ENCODE measurements at regions not wholly inside any gene's neighbourhood (a gene's known extent, or its start where the extent isn't known, plus 50 kb on each side); places are given as distances from the start of the nearest gene placed in this dataset.
A peak's percentile ranks its signal among the peaks of the same experiment; 100 is the strongest.
"Not testable (repeated sequence)": the region's sequence is repeated elsewhere in the genome, so short reads cannot be mapped to it uniquely, and the experiment has no call there.

DNA sequence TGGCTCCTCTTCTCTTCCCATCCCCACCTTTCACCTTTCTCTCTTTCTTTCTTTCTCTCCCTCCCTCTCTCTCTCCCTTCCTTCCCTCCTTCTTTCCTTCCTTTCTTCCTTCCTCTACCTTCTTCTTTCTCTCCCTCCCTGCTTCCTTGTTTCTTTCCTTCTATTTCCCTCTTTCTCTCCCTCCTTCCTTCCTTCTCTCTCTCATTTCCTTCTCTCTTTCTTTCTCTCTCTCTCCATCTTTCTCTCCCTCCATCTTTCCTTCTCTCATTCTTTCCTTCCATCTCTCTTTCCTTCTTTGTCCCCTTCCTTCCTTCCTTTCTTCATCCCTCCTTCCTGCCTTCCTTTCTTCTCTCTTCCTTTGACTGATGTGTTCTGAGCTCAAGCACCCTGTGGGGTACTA is 1467.0 kb upstream of the DEFB115 start:
- peaks cover 2% of the 10 kb centered on the region for H3K36me3 Mint-ChIP-seq

DNA sequence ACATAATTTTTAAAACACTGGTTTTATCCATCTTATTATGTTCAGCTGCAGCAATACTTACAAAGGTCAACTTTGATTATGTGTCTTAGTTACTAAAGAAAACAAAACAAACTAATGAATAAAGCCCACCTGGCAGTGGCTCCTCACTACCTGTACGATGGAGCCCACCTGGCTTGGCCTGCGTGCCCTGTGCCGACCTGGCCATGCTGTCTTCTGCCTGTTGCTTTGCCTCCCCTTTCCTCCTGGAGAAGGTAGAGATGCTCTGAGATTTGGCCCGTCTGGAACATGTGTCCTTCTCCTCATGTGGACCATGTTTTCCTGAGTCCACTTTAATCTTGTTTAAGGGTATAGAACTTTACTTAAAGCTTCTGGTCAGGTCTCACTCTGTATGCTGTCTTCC is 1426.0 kb upstream of the DEFB115 start:
- DNase-seq; H3K9me3 Mint-ChIP-seq (ENCODE audit: low read depth); H3K4me1 Mint-ChIP-seq; H3K27me3 Mint-ChIP-seq; CTCF ChIA-PET; H3K27ac Mint-ChIP-seq; H3K36me3 Mint-ChIP-seq; ATAC-seq; H3K4me3 Mint-ChIP-seq: not testable (repeated sequence)

More for the DNA sequence above, 1467.0 kb upstream of the DEFB115 start:
- H3K9me3 Mint-ChIP-seq (ENCODE audit: low read depth) = peaks cover 19% of the 10 kb centered on the region
- no peaks in the 10 kb centered on the region for H3K27me3 Mint-ChIP-seq
- peaks cover 11% of the 10 kb centered on the region for H3K4me1 Mint-ChIP-seq
- no peak overlapping the region for H3K27ac Mint-ChIP-seq
- ATAC-seq (no peak), DNase-seq (no peak)
- H3K4me3 Mint-ChIP-seq = no peak overlapping the region
- CTCF ChIA-PET = no interaction called here

DNA sequence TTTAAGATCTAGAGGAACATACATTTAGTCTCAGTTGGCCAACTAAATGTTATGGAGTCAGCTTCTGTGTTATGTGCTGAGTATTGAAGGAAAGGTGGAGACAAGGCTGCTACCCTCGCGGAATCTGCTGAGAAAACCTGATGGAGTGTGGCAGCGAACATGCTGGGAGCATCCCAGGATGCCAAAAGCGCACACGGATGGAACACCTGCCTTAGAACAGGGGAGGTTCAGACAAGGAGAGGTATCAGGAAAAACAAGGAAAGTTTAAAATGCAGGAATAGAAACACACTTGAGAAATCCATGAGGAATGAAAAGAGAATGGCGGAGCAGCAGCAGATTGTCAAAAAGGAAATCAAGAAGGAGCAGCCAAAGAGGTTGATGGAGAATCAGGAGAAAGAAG is 1389.5 kb upstream of the DEFB115 start:
- H3K4me1 Mint-ChIP-seq, H3K4me3 Mint-ChIP-seq, H3K27ac Mint-ChIP-seq, H3K27me3 Mint-ChIP-seq, ATAC-seq, CTCF ChIA-PET, DNase-seq, H3K36me3 Mint-ChIP-seq: not testable (repeated sequence)
- H3K9me3 Mint-ChIP-seq (ENCODE audit: low read depth) = peaks cover 12% of the 10 kb centered on the region

DNA sequence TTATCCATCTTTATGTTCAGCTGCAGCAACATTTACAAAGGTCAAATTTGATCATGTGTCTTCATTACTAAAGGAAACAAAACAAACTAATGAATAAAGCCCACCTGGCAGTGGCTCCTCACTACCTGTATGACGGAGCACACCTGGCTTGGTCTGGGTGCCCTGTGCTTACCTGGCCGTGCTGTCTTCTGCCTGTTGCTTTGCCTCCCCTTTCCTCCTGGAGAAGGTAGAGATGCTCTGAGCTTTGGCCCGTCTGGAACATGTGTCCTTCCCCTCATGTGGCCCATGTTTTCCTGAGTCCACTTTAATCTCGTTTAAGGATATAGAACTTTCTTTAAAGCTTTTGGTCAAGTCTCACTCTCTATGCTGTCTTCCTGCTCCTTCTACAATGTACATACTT is 1388.8 kb upstream of the DEFB115 start:
- H3K27me3 Mint-ChIP-seq, CTCF ChIA-PET, ATAC-seq, H3K4me1 Mint-ChIP-seq, DNase-seq, H3K27ac Mint-ChIP-seq, H3K4me3 Mint-ChIP-seq, H3K36me3 Mint-ChIP-seq: not testable (repeated sequence)
- H3K9me3 Mint-ChIP-seq (ENCODE audit: low read depth) = peaks cover 12% of the 10 kb centered on the region

DNA sequence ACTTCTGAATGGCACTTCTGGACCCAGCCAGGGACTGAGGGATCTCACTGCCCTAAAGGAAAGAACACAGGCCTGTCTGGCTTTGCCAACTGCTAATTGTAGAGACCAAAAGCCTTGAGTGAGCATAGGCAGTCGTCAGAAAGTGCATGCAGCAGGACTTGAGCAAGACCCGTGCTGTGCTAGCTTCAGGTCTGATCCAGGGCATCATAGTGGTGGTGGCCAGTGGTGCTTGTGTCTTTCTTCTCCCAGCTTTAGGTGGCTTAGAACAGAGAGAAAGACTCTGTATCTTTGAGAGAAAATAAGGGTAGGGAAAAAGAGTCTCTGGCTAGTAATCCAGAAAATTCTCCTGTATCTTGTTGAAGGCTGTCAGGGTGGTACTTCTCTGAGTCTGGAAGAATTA is 1385.6 kb upstream of the DEFB115 start:
- DNase-seq, H3K27ac Mint-ChIP-seq, ATAC-seq, H3K27me3 Mint-ChIP-seq, H3K36me3 Mint-ChIP-seq, CTCF ChIA-PET, H3K4me1 Mint-ChIP-seq, H3K4me3 Mint-ChIP-seq: not testable (repeated sequence)
- peaks cover 15% of the 10 kb centered on the region for H3K9me3 Mint-ChIP-seq (ENCODE audit: low read depth)

DNA sequence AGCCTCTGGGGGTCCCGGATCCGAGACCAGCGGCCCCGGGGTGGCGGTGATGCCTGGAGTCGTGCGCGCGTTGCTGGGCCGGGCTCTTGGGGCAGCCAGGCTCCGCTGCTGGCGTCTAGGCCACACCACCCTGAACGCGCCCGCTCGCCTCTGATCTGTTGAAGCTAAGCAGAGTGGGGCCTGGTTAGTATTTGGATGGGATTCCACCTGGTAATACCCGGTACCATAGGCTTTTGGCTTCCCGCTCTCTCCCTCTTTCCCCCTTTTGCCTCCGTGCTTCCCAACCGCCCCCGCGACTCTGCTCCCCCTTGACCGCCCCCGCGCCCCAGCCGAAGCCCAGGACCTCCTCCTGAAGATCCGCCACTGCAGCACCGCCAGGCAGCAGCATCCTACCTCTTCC is 1383.5 kb upstream of the DEFB115 start:
- CTCF ChIA-PET = no interaction called here
- peak; percentile 57 for DNase-seq
- ATAC-seq = no peak

DNA sequence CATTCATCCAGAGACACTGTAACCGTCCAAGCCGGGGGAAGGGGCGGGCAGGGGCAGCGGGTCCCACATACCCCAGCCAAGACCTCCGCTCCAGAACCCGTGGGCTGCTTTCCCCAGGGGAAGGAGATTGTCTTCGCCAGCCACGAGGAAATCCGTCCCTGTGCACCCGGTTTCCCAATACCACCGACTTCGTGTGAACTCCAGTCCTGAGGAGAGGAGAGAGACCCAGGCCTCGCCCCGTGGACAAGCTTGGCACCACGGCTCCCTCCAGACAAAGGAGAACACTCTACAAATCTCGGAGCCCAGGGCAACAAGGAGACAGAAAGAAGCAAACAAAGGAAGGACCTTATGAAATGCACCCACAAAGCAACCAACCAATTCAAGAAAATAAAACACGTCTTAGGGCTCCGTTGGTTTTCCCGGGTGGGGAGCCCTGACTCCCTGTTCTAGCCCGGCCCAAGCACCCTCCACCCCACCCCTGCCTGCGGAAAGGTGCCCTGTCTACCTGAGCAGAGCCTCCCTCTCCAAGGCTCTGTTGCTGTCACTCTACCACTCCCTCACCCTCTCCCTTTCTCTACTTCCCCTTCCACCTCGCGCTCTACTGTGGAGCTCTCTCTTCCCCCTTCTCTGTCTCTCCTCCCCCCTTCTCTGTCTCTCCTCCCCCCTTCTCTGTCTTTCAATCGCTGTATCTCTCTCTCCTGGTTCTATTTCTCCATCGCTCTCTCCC is 1382.8 kb upstream of the DEFB115 start:
- H3K4me3 Mint-ChIP-seq = no peak overlapping the region
- no peaks in the 10 kb centered on the region for H3K4me1 Mint-ChIP-seq
- ATAC-seq (no peak), DNase-seq (no peak)
- peaks cover 18% of the 10 kb centered on the region for H3K9me3 Mint-ChIP-seq (ENCODE audit: low read depth)
- H3K36me3 Mint-ChIP-seq = peaks cover 6% of the 10 kb centered on the region
- CTCF ChIA-PET = no interaction called here
- no peak overlapping the region for H3K27ac Mint-ChIP-seq
- no peaks in the 10 kb centered on the region for H3K27me3 Mint-ChIP-seq

More for the DNA sequence above, 1383.5 kb upstream of the DEFB115 start:
- peaks cover 22% of the 10 kb centered on the region for H3K9me3 Mint-ChIP-seq (ENCODE audit: low read depth)
- H3K27ac Mint-ChIP-seq = no peak overlapping the region
- no peak overlapping the region for H3K4me3 Mint-ChIP-seq
- H3K27me3 Mint-ChIP-seq = no peaks in the 10 kb centered on the region
- H3K4me1 Mint-ChIP-seq = no peaks in the 10 kb centered on the region
- H3K36me3 Mint-ChIP-seq = peaks cover 6% of the 10 kb centered on the region

DNA sequence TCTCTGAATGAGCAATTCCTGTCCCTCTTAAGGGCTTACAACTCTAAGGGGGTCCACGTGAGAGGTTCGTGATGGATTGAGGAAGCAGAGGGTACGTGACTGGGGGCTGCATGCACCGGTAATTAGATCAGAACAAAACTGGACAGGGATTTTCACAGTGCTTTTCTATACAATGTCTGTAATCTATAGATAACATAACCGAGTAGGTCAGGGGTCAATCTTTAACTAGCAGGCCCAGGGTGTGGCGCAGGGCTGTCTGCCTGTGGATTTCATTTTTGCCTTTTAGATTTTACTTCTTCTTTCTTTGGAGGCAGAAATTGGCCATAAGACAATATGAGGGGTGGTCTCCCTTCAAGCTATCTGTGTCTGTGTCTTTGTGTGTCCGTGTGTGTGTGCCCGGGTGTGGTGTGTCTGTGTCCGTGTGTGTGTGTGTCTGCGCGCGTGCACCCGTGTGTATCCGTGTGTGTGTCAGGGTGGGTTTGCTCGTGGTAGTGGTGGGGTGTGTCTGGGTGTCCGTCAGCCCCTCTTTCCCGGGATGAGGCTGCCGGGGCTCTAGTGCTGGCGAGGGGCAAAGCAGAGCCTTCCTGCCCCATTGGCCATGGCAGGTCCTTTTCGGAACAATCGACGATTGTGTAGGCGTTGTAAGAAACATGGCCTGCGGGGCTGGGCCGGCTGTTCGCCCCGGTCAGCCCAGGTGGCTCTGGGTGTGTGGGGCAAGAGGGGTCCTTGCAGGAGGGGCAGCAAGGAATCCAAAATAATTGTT is 1382.0 kb upstream of the DEFB115 start:
- ATAC-seq, H3K4me1 Mint-ChIP-seq, DNase-seq, CTCF ChIA-PET, H3K36me3 Mint-ChIP-seq, H3K4me3 Mint-ChIP-seq, H3K27ac Mint-ChIP-seq, H3K27me3 Mint-ChIP-seq: not testable (repeated sequence)
- peaks cover 18% of the 10 kb centered on the region for H3K9me3 Mint-ChIP-seq (ENCODE audit: low read depth)

DNA sequence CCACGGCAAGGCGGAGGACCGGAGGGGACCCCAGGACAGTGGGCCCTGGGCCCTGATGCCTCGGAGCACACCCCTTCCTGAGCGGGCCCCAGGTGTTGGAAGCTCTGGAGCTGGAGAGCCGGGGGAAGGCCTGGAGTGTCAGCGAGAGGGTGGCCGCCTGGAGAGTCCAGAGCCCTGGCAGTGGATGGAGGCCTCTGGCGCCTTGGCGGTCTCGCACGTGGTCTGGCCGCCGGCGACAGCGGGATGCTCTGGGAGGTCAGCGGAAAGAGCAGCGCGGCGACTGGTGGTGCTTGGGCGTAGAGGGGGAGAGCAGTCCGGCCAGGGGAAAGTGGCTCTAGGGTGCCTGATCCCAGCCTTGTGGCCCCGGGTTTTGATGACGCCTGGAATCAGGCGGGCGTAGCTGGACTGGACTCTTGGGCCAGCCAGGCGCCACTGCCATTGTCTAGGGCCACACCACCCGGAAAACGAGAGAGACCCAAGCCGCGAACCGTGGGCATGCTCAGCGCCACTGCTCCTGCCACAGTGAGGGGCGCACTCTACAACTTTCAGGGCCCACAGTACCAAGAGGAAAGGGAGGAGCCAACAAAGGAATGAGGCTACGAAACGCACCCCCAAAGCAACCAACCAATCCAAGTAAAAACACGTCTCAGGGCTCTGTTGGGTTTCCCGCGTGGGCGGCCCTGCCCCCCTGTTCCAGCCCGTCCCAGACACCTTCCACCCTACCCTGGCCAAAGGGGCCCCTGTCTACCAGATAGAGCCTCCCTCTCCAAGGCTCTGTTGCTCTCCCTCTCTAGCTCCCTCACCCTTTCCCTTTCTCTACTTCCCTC is 1381.2 kb upstream of the DEFB115 start:
- H3K27ac Mint-ChIP-seq = not testable (repeated sequence)

DNA sequence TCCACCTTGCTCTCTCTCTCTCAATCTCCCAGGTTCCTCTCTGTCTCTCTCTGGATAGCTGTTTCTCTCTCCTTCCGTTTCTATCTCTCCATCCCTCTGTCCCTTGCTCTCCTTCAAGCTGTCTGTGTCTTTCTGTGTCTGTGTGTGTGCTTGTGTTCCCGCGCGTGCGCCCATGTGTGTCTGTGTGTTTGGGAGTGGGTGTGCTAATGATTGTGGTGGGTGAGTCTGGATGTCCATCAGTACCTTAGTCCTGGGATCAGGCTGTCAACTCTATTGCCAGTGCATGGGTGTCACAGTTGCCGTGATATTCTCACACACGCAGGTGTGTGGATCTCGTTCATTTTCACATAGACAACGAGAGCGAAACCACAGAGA is 1380.6 kb upstream of the DEFB115 start:
- ATAC-seq (no peak), DNase-seq (no peak)
- H3K4me3 Mint-ChIP-seq = no peak overlapping the region
- H3K9me3 Mint-ChIP-seq (ENCODE audit: low read depth) = peaks cover 18% of the 10 kb centered on the region
- peaks cover 6% of the 10 kb centered on the region for H3K36me3 Mint-ChIP-seq
- H3K27me3 Mint-ChIP-seq = no peaks in the 10 kb centered on the region
- CTCF ChIA-PET = no interaction called here
- H3K4me1 Mint-ChIP-seq = no peaks in the 10 kb centered on the region
- no peak overlapping the region for H3K27ac Mint-ChIP-seq

More for the DNA sequence above, 1381.2 kb upstream of the DEFB115 start:
- H3K36me3 Mint-ChIP-seq, H3K27me3 Mint-ChIP-seq, ATAC-seq, H3K4me1 Mint-ChIP-seq, CTCF ChIA-PET, H3K4me3 Mint-ChIP-seq, DNase-seq: not testable (repeated sequence)
- H3K9me3 Mint-ChIP-seq (ENCODE audit: low read depth) = peaks cover 18% of the 10 kb centered on the region

DNA sequence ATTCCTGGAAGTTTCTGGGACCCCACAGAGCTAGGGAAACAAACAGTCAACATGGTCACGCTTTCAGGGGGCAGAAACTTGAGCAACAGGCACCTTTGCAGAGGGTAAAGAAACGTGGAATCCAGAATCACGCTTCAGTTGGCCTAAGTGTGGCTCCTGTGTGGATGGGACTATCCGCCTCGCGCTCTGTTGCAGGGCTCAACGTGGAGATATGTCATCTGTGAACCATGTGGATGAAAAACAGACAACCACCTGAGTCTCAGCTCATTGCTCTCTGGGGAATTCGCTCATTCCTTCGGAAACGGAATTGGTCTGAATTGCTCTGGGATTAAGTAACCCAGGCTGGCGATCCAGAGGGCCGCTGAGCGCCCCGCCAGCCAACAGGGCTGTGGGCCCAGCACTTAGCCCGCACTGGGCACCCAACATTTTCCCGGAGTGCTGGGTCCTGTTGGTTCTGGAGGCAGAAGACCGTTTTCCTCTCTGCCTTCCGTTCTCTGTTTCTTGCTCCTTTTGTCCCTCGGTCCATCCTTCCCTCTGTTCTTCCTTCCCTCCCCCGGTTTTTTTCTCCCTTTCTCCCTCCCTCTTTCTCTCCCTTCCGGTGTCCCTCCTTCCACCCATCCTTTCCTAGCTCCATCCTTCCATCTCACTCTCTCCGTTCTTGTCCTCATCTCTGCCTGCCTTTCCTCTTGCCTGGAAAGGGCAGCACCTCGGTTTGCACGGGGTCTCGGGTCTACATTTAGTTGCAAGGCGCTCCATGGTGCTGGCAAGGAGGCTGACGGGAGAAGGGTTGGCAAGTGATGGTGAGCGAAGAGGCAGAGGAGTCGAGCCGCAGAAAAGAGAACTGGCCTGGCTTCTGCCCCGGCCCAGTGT is 1379.8 kb upstream of the DEFB115 start:
- H3K4me1 Mint-ChIP-seq, H3K27me3 Mint-ChIP-seq, CTCF ChIA-PET, H3K36me3 Mint-ChIP-seq, DNase-seq, ATAC-seq, H3K27ac Mint-ChIP-seq: not testable (repeated sequence)
- Mint-ChIP-seq H3K4me3 (peak overlapping the region; percentile 53), H3K9me3 (ENCODE audit: low read depth) (peaks cover 21% of the 10 kb centered on the region)

DNA sequence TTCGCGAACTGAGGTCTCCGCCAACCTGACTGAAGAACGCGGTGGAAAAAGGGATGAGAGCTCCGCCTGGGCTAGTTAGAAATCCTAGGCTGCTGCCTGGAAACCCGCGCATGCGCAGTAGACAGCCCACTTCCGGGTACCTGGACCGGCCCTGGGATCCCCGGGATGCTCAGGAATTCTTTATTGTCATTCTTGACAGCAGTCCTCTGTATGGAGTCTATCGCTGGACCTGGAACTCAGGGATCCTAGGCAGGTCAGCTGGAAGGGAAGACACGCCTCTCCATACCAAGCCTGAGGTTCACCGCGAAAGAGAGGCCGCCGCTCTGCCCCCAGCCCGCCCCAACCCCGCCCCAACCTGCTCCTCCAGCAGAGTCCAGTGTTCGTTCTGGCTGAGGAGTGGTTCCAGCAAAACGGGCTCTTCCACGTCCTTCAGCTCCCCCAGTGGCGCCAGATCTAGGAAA is 1379.2 kb upstream of the DEFB115 start:
- Mint-ChIP-seq H3K4me3 (peak overlapping the region; percentile 53), H3K9me3 (ENCODE audit: low read depth) (peaks cover 19% of the 10 kb centered on the region), H3K27ac (peak overlapping the region; percentile 7), H3K4me1 (no peaks in the 10 kb centered on the region), H3K27me3 (no peaks in the 10 kb centered on the region), H3K36me3 (peaks cover 6% of the 10 kb centered on the region)
- DNase-seq = no peak
- ATAC-seq = peak; percentile 68
- CTCF ChIA-PET = no interaction called here
